ENCODE measurements at regions not wholly inside any gene's neighbourhood (a gene's known extent, or its start where the extent isn't known, plus 50 kb on each side); places are given as distances from the start of the nearest gene placed in this dataset.

DNA sequence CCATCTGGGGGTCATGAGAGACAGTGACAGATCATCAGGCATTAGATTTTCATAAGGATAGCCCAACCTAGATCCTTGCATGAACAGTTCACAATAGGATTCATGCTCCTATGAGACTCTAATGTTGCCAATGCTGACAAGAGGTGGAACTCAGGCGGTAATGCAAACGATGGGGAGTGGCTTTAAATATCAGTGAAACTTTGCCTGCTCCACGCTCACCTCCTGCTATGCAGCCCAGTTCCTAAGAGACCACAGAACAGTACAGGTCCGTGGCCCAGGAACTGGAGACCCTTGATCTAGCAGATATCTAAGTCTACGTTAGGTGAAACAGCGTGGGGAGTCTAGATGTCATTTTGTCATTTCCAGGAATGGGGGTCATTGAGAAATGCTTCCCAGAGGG is 165.7 kb downstream of the OR13H1 start:
- H3K4me3 ChIP-seq (ENCODE audit: low read depth, low read length): no peak overlapping the region
- no peak for TF ChIP-seq MYC (IDR thresholded peaks at IDR 0.05; ENCODE audit: low read depth, low read length)
- TF ChIP-seq, protein P1, sequence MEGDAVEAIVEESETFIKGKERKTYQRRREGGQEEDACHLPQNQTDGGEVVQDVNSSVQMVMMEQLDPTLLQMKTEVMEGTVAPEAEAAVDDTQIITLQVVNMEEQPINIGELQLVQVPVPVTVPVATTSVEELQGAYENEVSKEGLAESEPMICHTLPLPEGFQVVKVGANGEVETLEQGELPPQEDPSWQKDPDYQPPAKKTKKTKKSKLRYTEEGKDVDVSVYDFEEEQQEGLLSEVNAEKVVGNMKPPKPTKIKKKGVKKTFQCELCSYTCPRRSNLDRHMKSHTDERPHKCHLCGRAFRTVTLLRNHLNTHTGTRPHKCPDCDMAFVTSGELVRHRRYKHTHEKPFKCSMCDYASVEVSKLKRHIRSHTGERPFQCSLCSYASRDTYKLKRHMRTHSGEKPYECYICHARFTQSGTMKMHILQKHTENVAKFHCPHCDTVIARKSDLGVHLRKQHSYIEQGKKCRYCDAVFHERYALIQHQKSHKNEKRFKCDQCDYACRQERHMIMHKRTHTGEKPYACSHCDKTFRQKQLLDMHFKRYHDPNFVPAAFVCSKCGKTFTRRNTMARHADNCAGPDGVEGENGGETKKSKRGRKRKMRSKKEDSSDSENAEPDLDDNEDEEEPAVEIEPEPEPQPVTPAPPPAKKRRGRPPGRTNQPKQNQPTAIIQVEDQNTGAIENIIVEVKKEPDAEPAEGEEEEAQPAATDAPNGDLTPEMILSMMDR (IDR thresholded peaks at IDR 0.05; ENCODE audit: low read depth, low read length): no peak
- TF ChIP-seq, protein P2, sequence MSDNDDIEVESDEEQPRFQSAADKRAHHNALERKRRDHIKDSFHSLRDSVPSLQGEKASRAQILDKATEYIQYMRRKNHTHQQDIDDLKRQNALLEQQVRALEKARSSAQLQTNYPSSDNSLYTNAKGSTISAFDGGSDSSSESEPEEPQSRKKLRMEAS (IDR thresholded peaks at IDR 0.05; ENCODE audit: low read depth, low read length): no peak
- no peak for TF ChIP-seq POLR2A (IDR thresholded peaks at IDR 0.05; ENCODE audit: extremely low read depth, insufficient read length)
- no peak for DNase-seq (ENCODE audit: low read depth)

DNA sequence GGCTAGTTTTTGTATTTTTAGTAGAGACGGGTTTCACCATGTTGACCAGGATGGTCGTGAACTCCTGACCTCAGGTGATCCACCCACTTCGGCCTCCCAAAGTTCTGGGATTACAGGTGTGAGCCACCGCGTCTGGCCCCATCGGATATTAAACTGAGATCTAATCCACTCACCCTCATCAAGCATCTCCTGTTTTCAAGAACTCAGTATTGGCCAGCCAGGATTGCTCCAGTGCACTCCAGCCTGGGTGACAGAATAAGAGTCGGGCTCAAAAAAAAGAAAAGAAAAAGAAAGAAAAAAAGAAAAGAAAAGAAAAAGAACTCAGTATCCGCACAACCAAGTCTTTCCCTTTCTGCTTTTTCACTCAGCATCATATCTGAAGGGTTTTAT is 167.6 kb downstream of the OR13H1 start:
- no peak for DNase-seq (ENCODE audit: low read depth)
- H3K4me3 ChIP-seq (ENCODE audit: low read depth, low read length): no peak overlapping the region
- TF ChIP-seq, protein P1 (IDR thresholded peaks at IDR 0.05; ENCODE audit: low read depth, low read length): no peak
- TF ChIP-seq MYC (IDR thresholded peaks at IDR 0.05; ENCODE audit: low read depth, low read length) (no peak), POLR2A (IDR thresholded peaks at IDR 0.05; ENCODE audit: extremely low read depth, insufficient read length) (no peak)
- TF ChIP-seq, protein P2 (IDR thresholded peaks at IDR 0.05; ENCODE audit: low read depth, low read length): no peak

DNA sequence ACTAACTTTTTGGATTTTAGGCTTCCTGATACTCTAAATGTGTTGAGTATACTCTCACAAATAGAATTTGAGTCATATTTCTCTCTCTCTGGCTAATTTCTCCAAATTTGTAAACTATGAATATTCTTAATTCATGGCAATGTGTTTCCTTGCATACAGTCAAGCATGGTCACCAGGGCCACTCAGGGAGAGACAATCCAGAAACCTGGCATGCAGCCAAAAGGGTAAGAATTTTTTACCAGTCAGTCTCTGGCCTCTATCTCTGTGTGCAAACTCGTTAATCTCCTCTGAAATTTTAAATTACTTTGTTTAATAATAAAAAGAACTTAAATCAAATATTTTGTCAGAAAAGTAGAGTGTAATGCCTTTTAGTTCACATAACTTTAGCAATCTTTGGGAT is 179.8 kb downstream of the OR13H1 start:
- TF ChIP-seq, protein P2 (IDR thresholded peaks at IDR 0.05; ENCODE audit: low read depth, low read length): no peak
- TF ChIP-seq MYC (IDR thresholded peaks at IDR 0.05; ENCODE audit: low read depth, low read length): no peak
- TF ChIP-seq, protein P1 (IDR thresholded peaks at IDR 0.05; ENCODE audit: low read depth, low read length): no peak
- DNase-seq (ENCODE audit: low read depth): no peak
- H3K4me3 ChIP-seq (ENCODE audit: low read depth, low read length): no peak overlapping the region

DNA sequence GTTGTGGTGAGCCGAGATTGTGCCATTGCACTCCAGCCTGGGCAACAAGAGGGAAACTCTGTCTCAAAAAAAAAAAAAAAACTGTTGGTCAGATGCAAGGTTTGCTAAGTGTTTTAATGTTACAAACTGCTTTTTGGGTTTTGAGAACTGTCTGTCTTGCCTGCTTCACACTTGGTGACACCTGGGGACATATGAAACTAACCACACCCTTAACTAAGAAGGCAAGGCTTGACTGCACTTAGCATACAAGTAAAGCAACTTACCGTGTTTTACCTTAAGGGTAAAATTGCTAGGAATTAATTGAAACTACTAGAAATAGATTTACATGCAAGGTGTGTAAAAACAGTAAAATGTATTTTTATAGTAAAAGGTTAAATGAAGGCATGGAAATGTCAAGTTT is 180.4 kb downstream of the OR13H1 start:
- H3K4me3 ChIP-seq (ENCODE audit: low read depth, low read length): no peak overlapping the region
- DNase-seq (ENCODE audit: low read depth): no peak
- TF ChIP-seq POLR2A (IDR thresholded peaks at IDR 0.05; ENCODE audit: extremely low read depth, insufficient read length): no peak

DNA sequence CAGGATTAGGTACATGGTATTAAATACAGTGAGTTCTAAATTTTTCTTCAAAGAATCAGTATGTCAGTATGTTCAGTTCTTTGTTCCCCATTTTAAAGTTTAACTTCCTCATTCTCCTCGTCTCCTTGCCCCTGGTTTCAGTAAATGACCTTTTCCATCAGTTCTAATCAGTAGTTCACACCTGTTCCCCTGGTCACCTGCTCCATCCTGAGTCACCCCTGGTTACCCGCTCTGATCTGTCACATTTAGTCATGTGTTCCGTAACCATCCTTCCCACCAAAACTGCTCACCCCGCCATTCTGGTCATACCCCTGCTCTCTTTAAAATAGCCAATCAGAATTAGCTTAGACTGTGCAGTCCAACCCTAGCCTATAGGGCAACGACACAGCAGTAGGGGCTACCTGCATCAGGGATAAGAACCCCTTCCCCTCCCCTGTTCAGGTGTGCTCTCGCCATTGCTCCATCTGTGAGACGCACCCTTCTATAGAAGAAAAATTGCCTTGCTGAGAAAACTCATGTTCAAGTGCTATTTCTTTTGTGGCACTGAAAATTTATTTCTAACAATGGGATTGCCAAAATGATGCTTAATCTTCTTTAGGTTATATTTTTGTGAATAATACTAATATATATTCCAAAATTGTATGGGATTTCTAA is 181.3 kb downstream of the OR13H1 start:
- H3K4me3 ChIP-seq (ENCODE audit: low read depth, low read length): no peak overlapping the region
- peak; percentile 3 for DNase-seq (ENCODE audit: low read depth)
- TF ChIP-seq, protein P2 (IDR thresholded peaks at IDR 0.05; ENCODE audit: low read depth, low read length): no peak
- TF ChIP-seq, protein P1 (IDR thresholded peaks at IDR 0.05; ENCODE audit: low read depth, low read length): no peak
- TF ChIP-seq MYC (IDR thresholded peaks at IDR 0.05; ENCODE audit: low read depth, low read length): no peak
- TF ChIP-seq POLR2A (IDR thresholded peaks at IDR 0.05; ENCODE audit: extremely low read depth, insufficient read length): no peak

DNA sequence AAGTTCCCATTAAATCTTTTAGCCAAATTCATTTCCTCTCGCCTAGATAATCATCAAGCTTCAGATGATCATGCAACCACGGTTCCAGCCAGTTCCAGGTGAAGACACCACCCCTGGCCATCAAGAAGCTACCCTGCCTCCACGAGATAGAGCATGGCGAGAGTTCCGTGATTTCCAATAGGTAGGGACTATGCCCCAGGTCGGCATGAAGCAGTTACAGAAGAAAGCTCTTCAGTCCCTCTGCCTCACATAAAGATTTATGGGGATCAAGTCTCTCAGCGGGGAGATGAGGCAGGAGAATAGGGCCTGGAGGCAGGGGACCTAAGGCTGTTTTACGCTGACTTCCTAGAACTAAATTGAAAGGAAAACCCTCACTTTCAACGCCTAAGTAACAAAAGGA is 183.9 kb downstream of the OR13H1 start:
- TF ChIP-seq, protein P1 (IDR thresholded peaks at IDR 0.05; ENCODE audit: low read depth, low read length): no peak
- TF ChIP-seq POLR2A (IDR thresholded peaks at IDR 0.05; ENCODE audit: extremely low read depth, insufficient read length): no peak
- no peak for TF ChIP-seq MYC (IDR thresholded peaks at IDR 0.05; ENCODE audit: low read depth, low read length)
- TF ChIP-seq, protein P2 (IDR thresholded peaks at IDR 0.05; ENCODE audit: low read depth, low read length): no peak
- H3K4me3 ChIP-seq (ENCODE audit: low read depth, low read length): no peak overlapping the region
- DNase-seq (ENCODE audit: low read depth): no peak

Measured in NB4 (cell line).